GM21360 (cell line): ENCODE measurements at regions not wholly inside any gene's neighbourhood (a gene's known extent, or its start where the extent isn't known, plus 50 kb on each side); places are given as distances from the start of the nearest gene placed in this dataset.
"Not testable (repeated sequence)": the region's sequence is repeated elsewhere in the genome, so short reads cannot be mapped to it uniquely, and the experiment has no call there.

Experiments
- ATAC-seq: cut with Tn5 transposase; IDR thresholded peaks from one replicate; pipeline ENCODE4 v1.9.1; 2021; ENCODE audit warnings: mild to moderate bottlenecking, moderate library complexity; ENCODE audit not compliant: unreplicated experiment

DNA sequence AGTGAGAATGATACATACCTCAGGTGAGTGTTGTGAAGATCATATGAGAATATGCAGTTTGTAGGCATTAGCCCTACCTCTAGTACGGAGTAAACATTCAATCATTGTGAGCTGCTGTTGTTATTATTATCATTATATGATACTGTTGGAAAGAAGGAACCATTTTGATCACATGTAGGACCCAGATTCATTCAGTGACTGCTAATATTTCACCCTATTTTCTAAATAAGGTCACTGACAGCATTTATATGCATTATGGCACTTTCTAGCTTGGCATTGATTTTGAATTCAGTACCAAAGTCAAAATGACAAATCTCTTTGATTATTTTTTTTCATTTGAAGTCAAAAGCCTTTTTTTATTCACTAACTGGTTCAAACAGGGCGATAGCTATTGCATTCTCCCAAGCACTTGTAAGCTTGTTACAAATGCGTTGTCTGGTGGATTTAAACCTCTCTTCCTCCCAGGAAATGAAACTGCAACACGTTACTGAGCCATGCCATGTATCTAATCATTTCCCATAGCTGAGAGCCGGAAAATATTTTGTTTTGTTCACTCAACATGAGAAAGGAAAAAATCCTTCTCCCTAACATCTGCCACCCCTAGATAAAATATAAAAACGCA lies 320.8 kb upstream of the SGCD start:
- ATAC-seq = no peak

DNA sequence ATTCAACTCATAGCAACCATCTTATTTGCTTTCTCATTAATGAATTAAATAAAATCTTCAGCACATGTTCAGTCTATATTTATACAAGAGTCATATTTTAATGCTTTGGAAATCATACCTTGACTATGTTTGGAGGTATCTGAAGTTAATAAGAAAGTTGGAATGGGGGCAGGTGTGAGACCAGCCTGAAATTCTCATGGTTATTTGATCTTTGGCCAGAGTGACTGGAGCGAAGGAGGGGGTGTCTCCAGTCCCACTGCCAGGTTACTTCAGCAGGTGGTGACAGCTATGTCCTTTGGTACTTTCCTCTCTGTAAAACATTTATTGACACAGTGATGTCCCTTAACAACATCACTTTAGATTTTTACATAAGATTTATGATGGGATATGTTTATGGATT lies 318.1 kb upstream of the SGCD start:
- ATAC-seq = no peak

DNA sequence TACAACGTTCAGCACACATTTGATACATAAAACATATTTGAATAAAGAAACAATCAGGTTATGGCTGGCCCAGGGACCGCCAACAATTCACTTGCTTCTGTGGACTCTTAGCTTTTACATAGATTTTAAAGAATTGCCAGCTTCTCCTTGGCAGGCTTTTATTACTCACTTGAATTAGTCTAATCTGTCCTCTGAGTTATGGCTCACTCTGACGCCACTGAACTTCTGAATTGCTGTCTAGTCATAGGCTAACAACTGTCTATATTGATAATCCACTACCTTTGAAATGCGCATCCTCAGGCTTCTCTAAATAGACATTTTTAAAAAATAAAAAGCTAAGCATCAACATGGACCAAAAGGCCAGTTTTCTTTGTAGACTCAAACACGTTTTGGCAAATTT lies 317.4 kb upstream of the SGCD start:
- no peak for ATAC-seq

DNA sequence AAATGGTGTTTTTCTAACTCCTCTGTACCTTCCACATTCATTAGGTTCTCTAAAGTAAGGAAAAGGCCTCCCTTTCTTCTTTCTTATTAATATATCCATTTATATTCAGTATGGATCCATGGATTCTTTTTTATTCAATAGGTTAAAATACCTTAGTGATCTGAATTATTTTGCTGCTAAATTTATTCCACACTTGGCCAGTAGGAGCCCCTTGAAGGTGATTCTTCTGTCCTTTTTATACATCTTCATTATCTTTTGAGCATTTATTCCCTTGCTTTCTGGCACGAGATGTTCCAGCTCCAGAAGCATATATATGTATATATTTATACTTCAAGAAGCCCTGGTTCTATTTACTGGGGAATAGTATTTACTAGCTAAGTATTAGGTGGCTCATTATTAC lies 311.8 kb upstream of the SGCD start:
- no peak for ATAC-seq

DNA sequence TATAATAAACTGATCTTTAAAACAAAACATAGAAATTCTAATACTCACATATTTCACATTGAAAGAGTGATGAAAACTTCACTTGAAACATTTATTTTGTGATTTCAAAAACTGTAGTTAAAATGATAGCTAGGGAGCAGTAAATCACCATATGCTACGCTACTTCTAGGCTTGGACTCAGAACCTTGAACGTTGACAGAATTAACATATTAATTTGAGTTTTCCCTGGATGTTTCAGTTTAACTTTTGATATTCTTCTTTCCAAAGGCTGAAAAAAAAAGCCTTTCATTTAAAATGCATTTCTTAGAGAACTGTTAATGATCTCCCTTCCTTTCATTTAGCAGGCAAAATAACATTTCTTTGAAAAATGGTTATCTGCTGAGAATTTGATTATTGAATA lies 307.8 kb upstream of the SGCD start:
- ATAC-seq = no peak

DNA sequence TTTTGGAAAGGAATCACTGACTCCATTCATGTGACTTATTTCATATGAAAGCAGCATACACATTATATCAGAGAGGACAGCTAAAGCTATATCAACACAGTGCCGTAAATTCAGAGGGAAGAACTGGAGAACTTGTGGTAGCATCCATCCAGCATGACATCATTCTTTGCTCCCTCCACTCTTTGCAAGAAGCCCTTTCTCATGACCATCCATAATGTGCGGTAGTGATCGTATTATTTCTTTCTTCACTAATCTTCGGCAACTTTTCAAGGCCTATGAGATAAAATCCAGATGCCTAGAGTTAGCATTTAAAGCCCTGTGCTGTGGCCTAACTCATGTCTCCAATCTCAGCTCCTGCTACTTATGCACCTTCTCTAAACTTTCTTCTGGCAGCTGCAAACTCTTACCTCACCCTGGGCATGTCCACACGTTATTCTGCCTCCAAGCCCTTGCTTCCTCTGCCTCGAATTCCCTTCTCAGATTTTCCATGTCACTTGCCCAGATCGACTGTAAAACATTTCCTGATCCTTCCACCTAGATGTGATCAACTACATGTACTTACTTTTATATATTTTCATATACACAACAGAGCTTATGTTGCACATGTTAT lies 307.3 kb upstream of the SGCD start:
- ATAC-seq = no peak

DNA sequence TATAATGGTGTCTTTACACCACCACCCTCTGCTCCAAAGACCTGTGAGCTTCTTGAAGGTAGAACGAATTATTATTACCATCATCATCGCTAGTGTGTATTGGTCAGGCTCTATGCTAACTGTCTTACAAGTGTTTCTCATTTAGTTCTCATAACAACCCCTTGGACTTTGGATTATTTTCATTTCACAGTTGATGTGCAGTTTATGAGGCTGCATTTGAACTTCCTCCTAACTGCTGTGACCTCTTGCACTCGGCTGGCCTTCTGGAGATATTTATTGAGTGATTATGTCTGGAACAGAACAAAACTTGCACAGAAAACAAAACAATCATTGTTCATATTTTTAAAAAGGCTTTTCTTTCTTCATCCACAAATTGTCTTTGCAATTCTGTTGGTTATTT lies 306.3 kb upstream of the SGCD start:
- no peak for ATAC-seq

DNA sequence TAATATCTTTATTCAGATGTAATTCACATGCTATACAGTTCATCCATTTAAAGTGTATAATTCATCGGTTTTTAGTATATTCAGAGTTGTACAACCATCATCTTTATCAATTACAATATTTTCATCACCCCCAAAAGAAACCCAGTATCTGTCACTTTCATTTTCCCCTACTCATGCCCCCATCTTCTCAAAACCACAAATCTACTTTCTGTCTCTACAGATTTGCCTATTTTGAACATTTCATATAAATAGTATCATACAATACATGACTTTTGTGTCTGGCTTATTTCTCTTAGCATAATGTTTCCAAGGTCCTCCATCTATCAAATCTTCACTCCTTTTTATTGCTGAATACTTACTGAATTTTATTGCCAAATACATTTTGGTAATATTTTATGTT lies 305.1 kb upstream of the SGCD start:
- peak; percentile 69 for ATAC-seq

DNA sequence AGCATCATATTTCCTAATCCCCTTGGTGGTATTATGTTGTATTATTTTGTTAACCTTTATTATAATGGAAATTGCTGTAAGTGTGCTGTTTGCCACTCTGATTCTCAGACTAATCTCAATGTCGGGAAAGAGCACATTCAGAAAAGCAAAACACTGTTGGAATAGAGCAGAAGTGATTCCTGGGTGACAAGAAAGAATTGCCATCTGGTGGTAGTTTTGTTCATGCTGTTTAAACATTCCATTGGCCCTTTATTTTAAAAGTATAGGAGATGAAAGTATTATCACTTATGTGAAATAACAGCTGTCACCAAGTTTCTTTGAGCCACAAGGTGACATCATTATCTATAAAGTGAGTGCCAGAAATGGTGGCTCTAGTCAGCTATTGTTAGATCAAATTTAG lies 301.3 kb upstream of the SGCD start:
- no peak for ATAC-seq

DNA sequence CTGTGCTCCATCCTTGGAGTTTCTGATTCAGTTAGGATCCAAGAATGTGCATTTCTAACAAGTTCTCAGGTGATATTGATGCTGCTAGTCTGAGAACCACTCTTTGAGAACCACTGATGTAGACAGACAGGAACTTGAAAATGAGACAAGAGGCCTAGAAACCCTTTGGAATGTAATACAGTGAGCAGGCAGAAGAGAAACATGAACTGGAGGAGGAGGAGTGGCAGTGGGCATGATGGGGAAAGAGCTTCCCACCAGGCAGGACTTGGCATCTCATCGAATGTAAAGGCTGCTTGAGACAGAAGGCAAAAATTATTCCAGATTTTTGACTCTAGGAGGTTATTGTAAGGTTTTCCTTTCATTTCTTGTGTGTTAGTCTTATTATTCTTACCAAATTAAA lies 295.8 kb upstream of the SGCD start:
- ATAC-seq = no peak

DNA sequence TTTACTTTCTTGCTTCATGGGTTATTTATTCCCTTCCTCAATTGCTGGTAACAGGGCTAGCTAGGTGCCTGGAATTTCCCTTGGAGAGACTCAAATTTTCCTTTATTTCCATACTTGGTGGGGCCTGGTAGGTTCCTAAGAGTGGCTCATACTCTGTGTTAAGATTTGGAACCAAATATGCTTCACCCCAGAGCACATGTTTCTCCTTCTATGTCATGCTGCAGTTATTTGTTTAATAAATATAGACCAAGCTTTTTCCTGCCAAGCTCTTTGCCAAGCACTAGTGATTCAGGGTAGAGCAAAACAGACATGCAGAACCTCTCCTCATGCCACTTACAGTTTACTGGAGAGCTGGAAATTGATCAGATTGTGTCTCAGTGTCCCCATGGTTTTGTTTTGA lies 290.3 kb upstream of the SGCD start:
- no peak for ATAC-seq

DNA sequence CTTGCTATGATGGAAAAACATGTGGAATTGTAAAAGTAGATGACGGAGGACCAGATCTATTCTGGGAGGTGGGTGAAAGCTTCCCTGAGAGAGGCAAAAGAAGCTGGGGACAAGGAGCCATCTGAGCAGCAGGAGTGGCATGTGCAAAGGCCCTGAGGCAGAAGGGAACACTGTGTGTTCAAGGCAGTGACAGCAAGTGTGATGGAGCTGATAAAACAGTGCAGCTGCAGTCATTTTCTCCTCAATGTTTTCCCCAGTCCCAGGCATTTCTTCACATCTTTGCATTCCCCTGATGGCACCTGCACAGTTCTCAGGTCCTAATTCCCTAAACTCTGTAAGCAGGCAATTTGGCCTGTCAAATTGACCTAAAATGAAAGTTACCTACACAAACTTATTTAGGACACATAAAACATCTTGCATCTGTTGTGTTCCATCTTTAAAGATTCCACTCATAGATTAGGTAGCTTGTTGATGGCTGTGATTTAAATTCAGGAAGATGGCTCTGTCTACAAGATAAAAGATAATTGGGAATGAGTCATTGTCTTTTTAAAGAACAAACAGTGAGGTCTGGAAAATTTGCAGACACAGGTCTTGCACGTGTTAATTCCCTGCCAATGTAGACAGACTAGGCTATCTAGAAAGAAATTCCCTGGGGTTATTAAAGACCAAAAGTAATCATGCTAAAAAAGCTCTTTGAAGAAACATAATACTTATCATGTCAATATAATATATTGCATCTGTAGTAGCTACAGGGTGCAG lies 289.6 kb upstream of the SGCD start:
- no peak for ATAC-seq

DNA sequence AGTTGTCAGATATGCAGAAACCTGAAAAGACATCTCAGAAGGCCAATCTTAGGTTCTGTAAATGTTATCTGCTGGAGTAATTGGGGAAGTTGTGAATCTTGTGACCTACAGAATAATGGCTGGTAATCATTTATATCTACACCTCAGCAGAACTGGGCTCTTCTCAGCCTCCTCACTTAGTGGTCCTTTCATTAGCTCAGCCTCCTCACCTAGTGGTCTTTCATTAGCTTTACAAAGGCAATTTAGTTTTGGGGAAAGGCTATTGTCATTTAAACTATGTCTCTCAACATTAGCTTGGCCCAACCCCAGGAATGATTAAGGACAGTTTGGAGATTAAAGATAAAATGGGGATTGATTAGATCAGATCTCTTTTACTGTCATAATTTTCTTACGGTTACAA lies 284.2 kb upstream of the SGCD start:
- no peak for ATAC-seq

DNA sequence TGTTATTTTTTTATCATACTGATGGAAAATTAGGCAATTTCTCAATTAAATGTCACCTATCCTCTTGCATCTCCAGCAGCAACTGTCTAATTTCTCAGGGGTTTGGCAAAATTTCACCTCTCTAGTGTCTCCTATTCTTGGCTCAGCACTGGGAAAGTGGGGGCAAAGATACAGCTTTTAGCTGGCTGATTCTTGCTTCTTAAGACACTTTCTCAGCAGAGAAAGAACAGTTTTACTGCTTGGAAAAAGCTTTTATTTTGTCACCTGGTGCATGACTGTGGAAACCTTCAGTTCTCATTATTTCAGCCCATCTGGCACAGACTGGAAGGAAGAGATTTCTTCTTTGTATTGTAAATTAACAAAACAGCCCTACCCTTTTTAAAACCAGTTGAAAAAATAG lies 283.6 kb upstream of the SGCD start:
- no peak for ATAC-seq

DNA sequence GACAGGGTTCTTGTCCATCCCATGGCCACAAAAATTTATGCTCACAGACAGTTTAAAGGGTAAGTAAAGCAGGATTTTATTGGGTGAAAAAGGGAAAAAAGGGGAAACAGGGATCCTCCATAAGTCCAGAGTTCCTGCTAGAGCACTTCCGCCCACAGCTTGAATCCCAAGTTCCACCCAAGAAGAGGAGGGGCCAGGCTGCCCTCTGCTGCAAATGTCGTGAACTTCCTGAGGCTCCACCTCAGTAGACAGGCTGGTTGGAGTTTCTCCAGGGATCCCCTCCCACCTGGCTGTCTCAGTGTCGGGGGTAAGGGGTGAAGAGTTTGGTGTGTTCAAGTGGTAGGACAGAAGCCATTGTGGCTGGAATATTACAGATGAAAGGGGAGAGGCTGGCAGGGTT lies 275.0 kb upstream of the SGCD start:
- ATAC-seq = no peak

DNA sequence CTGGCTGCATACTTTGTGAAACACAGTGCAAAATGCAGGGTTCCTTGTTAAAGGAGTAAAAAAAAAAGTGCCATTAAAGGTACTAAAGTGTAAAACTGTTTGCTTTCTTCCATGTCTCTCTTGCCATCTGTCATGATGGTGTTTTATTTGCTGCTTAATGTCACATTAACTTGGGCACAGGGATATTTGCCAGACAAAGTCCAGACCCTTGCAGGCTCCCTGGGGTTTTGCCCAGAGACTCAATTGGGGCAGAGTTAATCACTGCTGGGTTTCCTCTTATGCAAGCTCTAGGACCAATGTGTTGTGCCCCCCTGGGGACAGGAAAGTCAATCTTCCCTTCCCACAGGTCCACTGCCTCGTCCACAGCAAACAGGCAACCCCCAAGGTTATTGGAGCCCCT lies 274.3 kb upstream of the SGCD start:
- no peak for ATAC-seq

DNA sequence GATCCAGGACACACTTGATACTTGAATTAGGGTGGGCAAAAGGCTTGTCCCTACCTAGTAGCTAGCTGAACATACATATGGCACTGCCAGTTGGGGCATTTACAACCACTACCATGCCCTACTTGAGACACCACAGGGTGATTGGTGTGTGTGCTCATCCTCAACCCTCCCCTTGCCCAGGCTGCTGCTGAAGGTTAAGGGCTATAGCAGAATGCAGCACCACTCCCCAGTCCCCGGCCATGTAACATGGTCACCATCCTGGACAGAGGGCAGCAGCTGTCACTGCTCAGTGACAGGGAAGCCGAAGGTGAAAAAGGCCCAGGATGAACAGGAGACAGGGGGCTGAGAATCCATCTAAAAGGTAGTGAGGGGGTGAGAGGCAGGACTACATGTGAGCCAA lies 273.9 kb upstream of the SGCD start:
- no peak for ATAC-seq

DNA sequence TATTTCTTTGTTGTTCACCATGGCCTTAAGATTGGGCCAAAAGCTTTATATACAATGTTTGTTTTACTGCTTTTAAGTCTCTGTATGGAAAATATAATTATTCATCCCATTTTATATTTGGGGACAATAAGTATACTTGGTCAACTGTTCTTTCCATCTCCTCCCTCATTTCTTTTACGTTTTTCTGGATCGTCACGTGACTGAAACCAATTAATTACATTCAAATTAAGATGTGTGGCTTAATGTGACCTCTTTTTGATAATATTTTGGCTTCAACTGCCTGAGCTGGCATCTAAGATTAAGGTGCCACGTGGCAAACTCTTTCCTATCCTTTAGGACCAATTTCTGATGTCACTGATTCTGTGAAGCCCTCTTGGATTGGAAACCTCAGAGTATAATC lies 250.1 kb upstream of the SGCD start:
- no peak for ATAC-seq

DNA sequence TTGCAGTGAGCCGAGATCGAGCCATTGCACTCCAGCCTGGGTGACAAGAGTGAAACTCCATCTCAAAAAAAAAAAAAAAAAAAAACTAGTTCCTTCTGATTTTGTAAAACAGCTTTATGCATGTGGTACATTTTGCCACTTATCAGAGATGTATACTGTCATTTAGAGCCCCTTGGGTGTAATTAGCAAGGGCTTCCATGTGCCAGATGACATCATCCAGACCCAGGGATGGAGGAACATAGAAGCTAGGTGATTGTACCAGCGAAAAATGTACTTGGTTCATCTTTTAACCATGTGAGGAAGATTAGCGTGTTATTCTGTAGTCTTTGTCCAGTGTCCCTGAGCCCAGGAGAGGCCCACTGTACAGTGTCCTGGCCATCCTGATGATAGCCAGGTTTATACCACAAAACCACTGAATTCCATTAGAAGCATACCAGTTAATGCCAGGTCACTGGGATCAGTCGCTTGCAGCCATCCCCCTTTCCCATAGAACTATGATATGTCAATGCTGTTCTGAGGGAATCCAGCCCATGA lies 239.3 kb upstream of the SGCD start:
- ATAC-seq = no peak

DNA sequence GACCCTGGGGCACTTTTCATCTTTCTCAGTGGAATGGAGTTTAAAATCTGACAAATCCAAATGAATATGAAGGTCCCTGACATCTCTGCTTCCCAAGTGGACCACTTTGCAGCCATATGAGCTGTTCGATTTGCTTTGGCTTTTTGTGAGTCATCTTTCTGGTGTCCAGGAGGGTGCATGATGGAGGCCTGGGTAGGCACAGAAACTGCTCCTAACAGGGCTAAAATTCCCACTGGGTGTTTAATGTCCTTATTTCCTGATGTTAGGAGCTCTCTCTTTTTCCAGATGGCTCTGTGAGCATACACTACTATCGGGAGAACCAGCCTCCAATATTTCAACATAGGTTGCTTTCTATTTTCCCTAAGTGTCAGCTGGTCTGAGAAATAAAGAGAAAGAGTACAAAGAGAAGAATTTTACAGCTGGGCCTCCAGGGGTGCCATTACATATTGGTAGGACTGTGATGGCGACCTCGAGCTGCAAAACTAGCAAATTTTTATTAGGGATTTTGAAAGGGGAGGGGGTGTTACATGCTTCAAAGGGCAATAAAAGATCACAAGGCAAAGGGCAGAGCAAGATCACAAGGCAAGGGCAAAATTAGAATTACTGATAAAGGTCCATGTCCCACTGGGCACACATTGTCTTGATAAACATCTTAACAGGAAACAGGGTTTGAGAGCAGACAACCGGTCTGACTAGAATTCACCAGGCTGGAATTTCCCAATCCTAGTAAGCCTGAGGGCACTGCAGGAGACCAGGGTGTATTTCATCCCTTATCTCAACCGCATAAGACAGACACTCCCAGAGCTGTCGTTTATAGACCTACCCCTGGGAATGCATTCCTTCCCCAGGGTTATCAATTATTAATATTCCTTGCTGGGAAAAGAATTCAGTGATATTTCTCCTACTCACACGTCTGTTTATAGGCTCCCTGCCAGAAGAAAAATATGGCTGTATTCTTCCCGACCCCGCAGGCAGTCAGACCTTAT lies 236.7 kb upstream of the SGCD start:
- ATAC-seq = not testable (repeated sequence)

DNA sequence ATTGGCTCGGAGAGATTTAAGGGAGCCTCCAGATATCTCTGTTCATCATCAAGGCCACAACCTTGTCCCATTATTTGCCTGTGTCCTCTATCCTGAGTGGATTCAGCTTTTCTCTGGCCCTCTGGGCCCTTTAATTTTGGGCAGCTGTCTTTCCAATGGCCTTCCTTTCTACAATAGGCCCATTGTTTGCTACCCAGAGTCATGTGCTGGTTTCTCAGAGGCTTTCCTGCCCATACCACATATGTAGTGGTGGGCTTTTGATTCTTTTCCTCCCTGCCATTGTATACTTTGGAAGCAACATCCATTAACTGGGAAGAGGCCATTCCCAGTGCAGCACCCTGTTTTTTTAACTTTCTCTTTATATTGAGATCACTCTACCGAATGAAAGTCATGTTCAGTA lies 233.9 kb upstream of the SGCD start:
- no peak for ATAC-seq
